ENCODE measurements at regions not wholly inside any gene's neighbourhood (a gene's known extent, or its start where the extent isn't known, plus 50 kb on each side); places are given as distances from the start of the nearest gene placed in this dataset.
"Not testable (repeated sequence)": the region's sequence is repeated elsewhere in the genome, so short reads cannot be mapped to it uniquely, and the experiment has no call there.

- POLR2A ChIA-PET (ENCODE audit: low non-redundant PET): no interaction called here
- DNase-seq (ENCODE audit: low spot score): no peak
These were observed 1264.6 kb downstream of the REEP3 start for GRCh38 chr10:64785816-64786215.

GRCh38 chr10:64786989-64787388, 1265.8 kb downstream of the REEP3 start:
- ChIA-PET POLR2A (ENCODE audit: low non-redundant PET) (no interaction called here), CTCF (interaction anchor here (0.6 kb wide), 1 partner anchor 920 kb away, joined by 3 read pairs; no protein-coding TSS in a partner anchor)
- no peak for TF ChIP-seq CTCF (conservative IDR thresholded peaks at IDR 0.05; ENCODE audit: low read depth)
- DNase-seq (ENCODE audit: low spot score): no peak
- H3K27ac ChIP-seq: no peak overlapping the region

More at GRCh38 chr10:64785816-64786215, 1264.6 kb downstream of the REEP3 start:
- TF ChIP-seq CTCF (conservative IDR thresholded peaks at IDR 0.05; ENCODE audit: low read depth): no peak
- CTCF ChIA-PET: no interaction called here
- no peak overlapping the region for H3K27ac ChIP-seq

GRCh38 chr10:64795847-64796246, 1274.6 kb downstream of the REEP3 start:
- POLR2A ChIA-PET (ENCODE audit: low non-redundant PET): no interaction called here
- CTCF ChIA-PET: interaction anchor here (0.7 kb wide), 1 partner anchor 899 kb away, joined by 3 read pairs; no protein-coding TSS in a partner anchor

DNA sequence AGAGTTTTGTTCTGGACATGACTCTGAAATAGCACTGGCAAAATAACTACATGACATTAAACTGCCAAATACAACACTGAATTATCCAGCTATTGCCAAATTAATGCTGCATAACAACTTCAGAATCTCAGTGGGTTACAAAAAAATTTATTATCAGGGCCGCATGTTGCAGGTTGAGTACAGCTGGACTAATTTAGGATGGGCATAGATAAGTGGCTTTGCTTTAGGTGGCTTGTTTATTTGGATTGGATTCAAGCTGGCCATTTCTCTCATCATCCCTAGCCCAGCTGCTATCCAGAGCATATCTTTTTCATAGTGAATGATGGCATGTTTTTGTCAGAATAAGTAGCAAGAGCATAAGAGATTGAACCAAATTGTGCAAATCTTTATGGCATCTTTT, 1277.1 kb downstream of the REEP3 start:
- no peak for DNase-seq (ENCODE audit: low spot score)
- H3K27ac ChIP-seq: no peak overlapping the region
- POLR2A ChIA-PET (ENCODE audit: low non-redundant PET): no interaction called here
- CTCF ChIA-PET: interaction anchor here (0.6 kb wide), 1 partner anchor 39 kb away, joined by 5 read pairs; no protein-coding TSS in a partner anchor
- no peak for TF ChIP-seq CTCF (conservative IDR thresholded peaks at IDR 0.05; ENCODE audit: low read depth)

More at GRCh38 chr10:64795847-64796246, 1274.6 kb downstream of the REEP3 start:
- H3K27ac ChIP-seq: no peak overlapping the region
- DNase-seq (ENCODE audit: low spot score): no peak
- TF ChIP-seq CTCF (conservative IDR thresholded peaks at IDR 0.05; ENCODE audit: low read depth): no peak

DNA sequence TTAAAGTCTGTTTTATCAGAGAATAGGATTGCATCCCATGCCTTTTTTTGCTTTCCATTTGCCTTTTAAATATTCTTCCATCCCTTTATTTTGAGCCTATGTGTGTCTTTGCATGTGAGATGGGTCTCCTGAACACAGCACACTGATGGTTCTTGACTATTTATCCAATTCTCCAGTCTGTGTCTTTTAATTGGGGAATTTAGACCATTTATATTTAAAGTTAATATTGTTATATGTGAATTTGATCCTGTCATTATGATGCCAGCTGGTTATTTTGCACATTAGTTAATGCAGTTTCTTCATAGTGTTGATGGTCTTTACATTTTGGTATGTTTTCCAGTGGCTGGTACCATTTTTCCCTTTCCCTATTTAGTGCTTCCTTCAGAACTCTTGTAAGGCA, 1287.0 kb downstream of the REEP3 start:
- DNase-seq (ENCODE audit: low spot score); POLR2A ChIA-PET (ENCODE audit: low non-redundant PET); H3K27ac ChIP-seq: not testable (repeated sequence)

DNA sequence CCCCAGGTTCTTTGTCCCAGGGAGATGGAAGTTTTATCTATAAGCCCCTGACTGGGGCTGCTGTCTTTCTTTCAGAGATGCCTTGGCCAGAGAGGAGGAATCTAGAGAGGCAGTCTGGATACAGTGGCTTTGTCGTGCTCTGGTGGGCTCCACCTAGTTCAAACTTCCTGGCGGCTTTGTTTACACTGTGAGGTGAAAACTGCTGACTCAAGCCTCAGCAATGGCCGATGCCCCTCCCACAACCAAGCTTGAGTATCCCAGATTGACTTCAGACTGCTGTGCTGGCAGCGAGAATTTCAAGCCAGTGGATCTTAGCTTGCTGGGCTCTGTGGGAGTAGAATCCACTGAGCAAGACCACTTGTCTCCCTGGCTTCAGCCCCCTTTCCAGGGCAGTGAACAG, 1288.8 kb downstream of the REEP3 start:
- H3K27ac ChIP-seq; POLR2A ChIA-PET (ENCODE audit: low non-redundant PET); DNase-seq (ENCODE audit: low spot score); CTCF ChIA-PET: not testable (repeated sequence)

More for the DNA sequence above, 1287.0 kb downstream of the REEP3 start:
- CTCF ChIA-PET: not testable (repeated sequence)

GRCh38 chr10:64813391-64813790, 1292.2 kb downstream of the REEP3 start:
- TF ChIP-seq CTCF (conservative IDR thresholded peaks at IDR 0.05; ENCODE audit: low read depth): no peak

GRCh38 chr10:64814201-64814600, 1293.0 kb downstream of the REEP3 start:
- TF ChIP-seq CTCF (conservative IDR thresholded peaks at IDR 0.05; ENCODE audit: low read depth): no peak
- POLR2A ChIA-PET (ENCODE audit: low non-redundant PET): no interaction called here
- CTCF ChIA-PET: no interaction called here
- DNase-seq (ENCODE audit: low spot score): no peak
- H3K27ac ChIP-seq: no peak overlapping the region

More at GRCh38 chr10:64813391-64813790, 1292.2 kb downstream of the REEP3 start:
- ChIA-PET CTCF (no interaction called here), POLR2A (ENCODE audit: low non-redundant PET) (no interaction called here)
- no peak overlapping the region for H3K27ac ChIP-seq
- no peak for DNase-seq (ENCODE audit: low spot score)

Data from RWPE1 (cell line).